Activated CD8-positive, alpha-beta T cell treated with anti-CD3 and anti-CD28 coated beads for 36 hours (primary cell): ENCODE measurements at regions not wholly inside any gene's neighbourhood (a gene's known extent, or its start where the extent isn't known, plus 50 kb on each side); places are given as distances from the start of the nearest gene placed in this dataset.

Source experiments
- ATAC-seq: fragments of 200-7000 bp; cut with Tn5 transposase; one replicate; pipeline ENCODE4 v1.10.0; 2021; ENCODE audit warnings: mild to moderate bottlenecking, moderate library complexity
- CTCF ChIA-PET: fragments of 350-600 bp; sonication (Branson Sonifier 250); formaldehyde crosslinking; loops from one replicate; lab custom pipeline; 2021; ENCODE audit warnings: antibody characterized with exemption; lab: Charles Lee
- POLR2A ChIA-PET: fragments of 350-600 bp; sonication (Branson Sonifier 250); formaldehyde crosslinking; loops from one replicate; lab custom pipeline; 2021; ENCODE audit warnings: antibody characterized with exemption; lab: Charles Lee
- DNase-seq: peaks from one replicate; pipeline ENCODE4 v3.0.0-alpha.2; 2020
- H3K27ac Mint-ChIP-seq: one replicate; pipeline ENCODE4 v1.8.0; 2021; ENCODE audit warnings: mild to moderate bottlenecking, mixed read lengths
- H3K27me3 Mint-ChIP-seq: one replicate; pipeline ENCODE4 v1.8.0; 2021; ENCODE audit warnings: mixed read lengths
- H3K36me3 Mint-ChIP-seq: one replicate; pipeline ENCODE4 v1.8.0; 2021; ENCODE audit warnings: low read depth, mixed read lengths
- H3K4me1 Mint-ChIP-seq: one replicate; pipeline ENCODE4 v1.8.0; 2021; ENCODE audit warnings: low read depth, mixed read lengths
- H3K4me3 Mint-ChIP-seq: one replicate; pipeline ENCODE4 v1.8.0; 2021; ENCODE audit warnings: mild to moderate bottlenecking, moderate library complexity, mixed read lengths
- H3K9me3 Mint-ChIP-seq: one replicate; pipeline ENCODE4 v1.8.0; 2021; ENCODE audit warnings: mixed read lengths
- intact Hi-C: fragments of 100-400 bp; cut with micrococcal nuclease; formaldehyde crosslinking; loops from one replicate; pipeline ENCODE4 v1.10.0; 2022
- TF ChIP-seq, protein P1 (sequence below): fragments of 200-600 bp; IDR thresholded peaks from one replicate; pipeline ENCODE4 v1.8.0; 2022; ENCODE audit warnings: antibody characterized with exemption, mild to moderate bottlenecking

DNA sequence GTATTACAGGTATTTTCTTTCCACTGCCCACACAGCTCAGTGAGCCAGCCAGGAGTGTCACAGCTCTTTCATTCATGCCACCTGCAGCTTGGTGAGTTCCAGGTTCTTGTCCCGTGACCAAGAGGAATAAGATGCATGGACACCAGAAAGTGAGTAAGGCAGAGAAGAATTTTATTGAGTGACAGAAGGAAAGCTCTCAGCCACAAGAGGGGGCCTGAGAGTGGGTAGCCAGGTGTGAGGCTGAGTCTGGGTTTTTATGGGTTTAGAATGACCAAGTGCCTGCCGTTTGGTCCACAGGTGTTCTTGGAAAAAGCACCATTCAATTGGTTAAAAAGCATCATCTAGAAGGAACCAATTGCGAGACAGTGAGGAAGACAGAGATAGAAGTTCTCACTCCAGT is 1097.1 kb upstream of the SLC39A10 start:
- POLR2A ChIA-PET: no interaction called here
- peaks cover 1% of the 10 kb centered on the region for H3K9me3 Mint-ChIP-seq
- no peak overlapping the region for H3K4me3 Mint-ChIP-seq
- TF ChIP-seq, protein P1, sequence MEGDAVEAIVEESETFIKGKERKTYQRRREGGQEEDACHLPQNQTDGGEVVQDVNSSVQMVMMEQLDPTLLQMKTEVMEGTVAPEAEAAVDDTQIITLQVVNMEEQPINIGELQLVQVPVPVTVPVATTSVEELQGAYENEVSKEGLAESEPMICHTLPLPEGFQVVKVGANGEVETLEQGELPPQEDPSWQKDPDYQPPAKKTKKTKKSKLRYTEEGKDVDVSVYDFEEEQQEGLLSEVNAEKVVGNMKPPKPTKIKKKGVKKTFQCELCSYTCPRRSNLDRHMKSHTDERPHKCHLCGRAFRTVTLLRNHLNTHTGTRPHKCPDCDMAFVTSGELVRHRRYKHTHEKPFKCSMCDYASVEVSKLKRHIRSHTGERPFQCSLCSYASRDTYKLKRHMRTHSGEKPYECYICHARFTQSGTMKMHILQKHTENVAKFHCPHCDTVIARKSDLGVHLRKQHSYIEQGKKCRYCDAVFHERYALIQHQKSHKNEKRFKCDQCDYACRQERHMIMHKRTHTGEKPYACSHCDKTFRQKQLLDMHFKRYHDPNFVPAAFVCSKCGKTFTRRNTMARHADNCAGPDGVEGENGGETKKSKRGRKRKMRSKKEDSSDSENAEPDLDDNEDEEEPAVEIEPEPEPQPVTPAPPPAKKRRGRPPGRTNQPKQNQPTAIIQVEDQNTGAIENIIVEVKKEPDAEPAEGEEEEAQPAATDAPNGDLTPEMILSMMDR: no peak
- DNase-seq (no peak), ATAC-seq (no peak)
- intact Hi-C loops: no loop called here
- CTCF ChIA-PET: no interaction called here
- H3K4me1 Mint-ChIP-seq: no peaks in the 10 kb centered on the region
- no peaks in the 10 kb centered on the region for H3K36me3 Mint-ChIP-seq
- H3K27ac Mint-ChIP-seq: no peak overlapping the region
- H3K27me3 Mint-ChIP-seq: no peaks in the 10 kb centered on the region

DNA sequence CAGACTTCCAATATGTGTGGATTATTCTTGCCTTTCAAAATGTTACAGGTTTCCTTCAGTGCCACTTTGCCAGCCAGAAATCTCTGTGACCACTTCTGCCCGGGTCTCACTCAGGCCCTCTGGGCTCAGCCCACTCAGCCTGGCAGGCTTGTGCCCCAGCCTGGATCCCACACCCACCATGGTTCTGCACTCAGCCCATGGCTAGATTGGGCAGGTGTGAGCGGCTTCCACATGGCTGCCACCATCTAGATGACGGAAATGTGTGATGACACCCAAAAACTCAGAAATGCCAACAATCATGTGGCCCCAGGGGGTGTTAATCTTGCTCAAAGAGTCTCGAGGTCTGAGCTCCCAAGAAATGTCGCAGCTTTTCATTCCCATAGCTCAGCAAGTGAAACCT is 1097.5 kb upstream of the SLC39A10 start:
- Mint-ChIP-seq H3K4me3 (no peak overlapping the region), H3K4me1 (no peaks in the 10 kb centered on the region), H3K9me3 (peaks cover 1% of the 10 kb centered on the region), H3K27ac (no peak overlapping the region), H3K27me3 (no peaks in the 10 kb centered on the region), H3K36me3 (no peaks in the 10 kb centered on the region)
- DNase-seq (no peak), ATAC-seq (no peak)
- ChIA-PET POLR2A (no interaction called here), CTCF (no interaction called here)
- TF ChIP-seq, protein P1: no peak
- intact Hi-C loops: no loop called here

DNA sequence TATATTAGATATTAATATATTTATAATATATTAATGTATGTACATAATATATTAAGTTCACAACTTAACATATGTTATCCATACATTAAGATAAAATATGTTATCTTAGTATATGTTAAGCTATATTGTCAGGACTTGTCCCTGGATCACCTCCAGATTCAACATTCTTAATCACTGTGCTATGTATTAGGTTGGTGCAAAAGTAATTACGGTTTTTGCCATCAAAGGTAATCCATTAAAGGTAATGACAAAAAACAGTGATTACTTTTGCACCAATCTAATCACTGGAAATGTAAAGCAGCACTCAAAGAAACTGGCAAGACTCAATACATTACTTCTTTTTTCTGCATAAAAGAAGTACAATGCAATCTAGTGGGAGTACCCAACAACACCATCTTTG is 1099.0 kb upstream of the SLC39A10 start:
- ChIA-PET POLR2A (no interaction called here), CTCF (no interaction called here)
- intact Hi-C loops: no loop called here
- H3K4me1 Mint-ChIP-seq: no peaks in the 10 kb centered on the region
- TF ChIP-seq, protein P1: no peak
- H3K4me3 Mint-ChIP-seq: no peak overlapping the region
- DNase-seq (no peak), ATAC-seq (no peak)
- no peak overlapping the region for H3K27ac Mint-ChIP-seq
- no peaks in the 10 kb centered on the region for H3K36me3 Mint-ChIP-seq
- peaks cover 1% of the 10 kb centered on the region for H3K9me3 Mint-ChIP-seq
- H3K27me3 Mint-ChIP-seq: no peaks in the 10 kb centered on the region

DNA sequence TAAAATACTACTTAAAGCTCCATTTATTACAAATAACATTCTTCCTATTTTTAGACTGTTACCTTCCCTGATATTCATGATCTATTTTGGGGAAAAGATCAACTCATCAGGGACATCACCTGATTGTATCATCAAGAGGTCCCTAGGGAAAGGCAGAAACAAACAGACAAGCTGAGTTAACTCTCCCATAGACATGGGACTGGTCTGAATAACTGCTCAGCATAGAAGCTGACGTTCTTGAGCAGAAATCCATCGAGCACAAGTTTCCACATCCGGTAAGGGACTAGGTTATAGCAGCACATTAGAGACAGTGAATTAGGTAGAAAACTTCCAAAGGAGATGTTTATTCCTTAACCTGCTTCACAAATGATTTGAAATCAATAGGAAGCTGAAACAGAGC is 1100.4 kb upstream of the SLC39A10 start:
- Mint-ChIP-seq H3K9me3 (no peaks in the 10 kb centered on the region), H3K27ac (no peak overlapping the region), H3K4me3 (no peak overlapping the region), H3K4me1 (no peaks in the 10 kb centered on the region), H3K27me3 (no peaks in the 10 kb centered on the region), H3K36me3 (no peaks in the 10 kb centered on the region)
- TF ChIP-seq, protein P1: no peak
- DNase-seq (no peak), ATAC-seq (no peak)
- ChIA-PET POLR2A (no interaction called here), CTCF (no interaction called here)
- intact Hi-C loops: no loop called here

DNA sequence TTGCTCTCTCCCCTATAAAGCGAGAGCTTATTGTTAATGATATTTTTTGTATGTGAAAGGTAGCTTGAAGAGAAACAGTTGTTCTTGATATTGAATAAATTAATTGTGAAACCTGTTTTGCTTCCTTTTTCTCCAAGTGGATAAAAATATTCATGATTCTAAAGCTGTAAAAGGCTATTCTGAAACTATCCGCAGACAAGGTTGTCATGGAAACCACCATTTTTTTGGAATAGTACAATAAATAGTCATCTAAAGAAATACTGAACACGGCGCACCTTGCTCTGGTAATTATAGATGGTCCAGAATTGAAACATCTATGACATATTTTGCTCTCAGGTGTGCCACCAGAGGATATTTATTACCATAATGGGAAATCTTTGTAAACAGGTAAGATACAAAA is 1103.0 kb upstream of the SLC39A10 start:
- no peak for ATAC-seq
- DNase-seq: no peak
- intact Hi-C loops: no loop called here
- POLR2A ChIA-PET: no interaction called here
- Mint-ChIP-seq H3K4me3 (no peak overlapping the region), H3K27me3 (no peaks in the 10 kb centered on the region), H3K27ac (no peak overlapping the region), H3K4me1 (no peaks in the 10 kb centered on the region), H3K36me3 (no peaks in the 10 kb centered on the region), H3K9me3 (no peaks in the 10 kb centered on the region)
- CTCF ChIA-PET: no interaction called here
- TF ChIP-seq, protein P1: no peak
